Body of pancreas (tissue), 4 donors: ENCODE measurements at regions not wholly inside any gene's neighbourhood (a gene's known extent, or its start where the extent isn't known, plus 50 kb on each side); places are given as distances from the start of the nearest gene placed in this dataset.

Experiments used
- ATAC-seq: fragments of 150-250 bp; one replicate; pipeline ENCODE4 v1.9.1; 2016
- DNase-seq, 4 donors: peaks; one replicate each; pipeline ENCODE4 v3.0.0-alpha.2; 2019
- H3K27ac ChIP-seq, 4 donors: fragments of 200-600 bp; sonication (generic); 1 replicate in 3 of 4; 2 replicates in 1 of 4; pipeline versions ENCODE4 v1.5.1 to v1.6.1; 2016 to 2019; ENCODE audit warnings: mild to moderate bottlenecking in 1 of 4, mixed read lengths in 1 of 4, moderate library complexity in 1 of 4
- H3K27me3 ChIP-seq, 2 donors: fragments of 200-600 bp; sonication (generic); one replicate each; pipeline ENCODE4 v1.6.0; 2016; ENCODE audit warnings: mild to moderate bottlenecking in 1 of 2
- H3K36me3 ChIP-seq, 2 donors: fragments of 200-600 bp; sonication (generic); replicated peaks in 1 of 2; 2 replicates each; pipeline ENCODE4 v1.5.1; 2016; ENCODE audit warnings: low read depth in 2 of 2; ENCODE audit not compliant: insufficient read depth in 1 of 2
- H3K4me1 ChIP-seq: fragments of 200-600 bp; sonication (generic); one replicate; pipeline ENCODE4 v1.6.0; 2016
- H3K4me3 ChIP-seq, 2 donors: fragments of 200-600 bp; sonication (generic); 1 replicate in 1 of 2; 2 replicates in 1 of 2; pipeline ENCODE4 v1.5.1; 2016 to 2019
- H3K9me3 ChIP-seq, 3 donors: fragments of 200-600 bp; sonication (generic); 1 replicate in 2 of 3; 2 replicates in 1 of 3; pipeline ENCODE4 v1.5.1; 2016
- POLR2A ChIP-seq, 3 donors: fragments of 450-650 bp; IDR thresholded peaks; one replicate each; pipeline ENCODE4 v1.6.1; 2016; ENCODE audit warnings: antibody characterized with exemption in 3 of 3, mild to moderate bottlenecking in 2 of 3
- WGBS, 2 donors: methylation state at CpG; one replicate each; pipeline ENCODE4 v1.1.5; 2017; 5-methylcytosine and 5-hydroxymethylcytosine counted together
- intact Hi-C: fragments of 100-400 bp; cut with DNase I; formaldehyde crosslinking; loops from one replicate; pipeline ENCODE4 v1.15.1; 2023
- TF ChIP-seq, protein P1 (sequence below), 7 experiments: fragments of 450-650 bp in 4 of 7; fragments of 200-600 bp in 3 of 7; sonication (generic) in 3 of 7; IDR thresholded peaks; one replicate each; pipeline ENCODE4 v1.5.1; 2016 to 2019; ENCODE audit warnings: antibody characterized with exemption in 7 of 7

DNA sequence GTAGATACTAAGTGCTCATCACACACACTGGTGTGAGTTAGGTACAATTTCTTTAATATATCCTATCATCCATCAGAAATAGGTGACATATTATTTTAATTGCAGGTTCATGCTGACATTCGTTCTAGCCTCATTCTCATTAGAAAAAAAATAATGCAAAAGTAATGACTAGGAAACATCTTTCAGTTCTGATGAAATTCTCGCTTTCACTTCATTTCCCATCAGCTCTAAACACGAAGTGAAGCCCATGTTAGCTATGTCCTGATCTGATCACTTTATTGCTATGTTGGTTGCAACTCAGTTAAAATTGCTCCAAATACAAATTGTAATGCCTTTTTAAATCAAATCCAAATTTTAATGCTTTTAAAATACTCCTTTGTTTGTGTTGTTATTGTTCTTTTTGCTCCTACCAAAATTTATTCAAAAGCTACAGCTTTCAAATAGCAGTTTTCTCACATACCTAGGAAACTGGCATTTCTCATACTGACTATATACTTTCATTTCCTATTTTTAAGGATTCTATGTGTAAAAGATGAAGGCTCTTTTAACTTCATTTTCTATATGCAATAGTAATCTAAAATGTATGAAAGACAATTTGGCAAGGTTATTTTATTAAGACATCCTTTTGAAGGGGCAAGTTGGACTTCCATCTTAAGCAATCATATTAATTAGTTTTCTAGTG is 1237.8 kb upstream of the ACO1 start:
- no peaks in the 10 kb centered on the region for H3K9me3 ChIP-seq
- ATAC-seq (no peak), DNase-seq (no peak)
- H3K36me3 ChIP-seq: no peaks in the 10 kb centered on the region
- H3K27me3 ChIP-seq: no peaks in the 10 kb centered on the region
- WGBS, 2 donors: 48 to 64% methylated on average over 3 of the region's 3 CpGs
- intact Hi-C loops: no loop called here
- H3K4me3 ChIP-seq: no peak overlapping the region
- H3K4me1 ChIP-seq: no peaks in the 10 kb centered on the region
- H3K27ac ChIP-seq: no peak overlapping the region
- TF ChIP-seq, protein P1, sequence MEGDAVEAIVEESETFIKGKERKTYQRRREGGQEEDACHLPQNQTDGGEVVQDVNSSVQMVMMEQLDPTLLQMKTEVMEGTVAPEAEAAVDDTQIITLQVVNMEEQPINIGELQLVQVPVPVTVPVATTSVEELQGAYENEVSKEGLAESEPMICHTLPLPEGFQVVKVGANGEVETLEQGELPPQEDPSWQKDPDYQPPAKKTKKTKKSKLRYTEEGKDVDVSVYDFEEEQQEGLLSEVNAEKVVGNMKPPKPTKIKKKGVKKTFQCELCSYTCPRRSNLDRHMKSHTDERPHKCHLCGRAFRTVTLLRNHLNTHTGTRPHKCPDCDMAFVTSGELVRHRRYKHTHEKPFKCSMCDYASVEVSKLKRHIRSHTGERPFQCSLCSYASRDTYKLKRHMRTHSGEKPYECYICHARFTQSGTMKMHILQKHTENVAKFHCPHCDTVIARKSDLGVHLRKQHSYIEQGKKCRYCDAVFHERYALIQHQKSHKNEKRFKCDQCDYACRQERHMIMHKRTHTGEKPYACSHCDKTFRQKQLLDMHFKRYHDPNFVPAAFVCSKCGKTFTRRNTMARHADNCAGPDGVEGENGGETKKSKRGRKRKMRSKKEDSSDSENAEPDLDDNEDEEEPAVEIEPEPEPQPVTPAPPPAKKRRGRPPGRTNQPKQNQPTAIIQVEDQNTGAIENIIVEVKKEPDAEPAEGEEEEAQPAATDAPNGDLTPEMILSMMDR (IDR thresholded peaks at IDR 0.05): no peak

GRCh38 chr9:31153250-31153840 is 1231.1 kb upstream of the ACO1 start:
- no peak overlapping the region for H3K27ac ChIP-seq
- intact Hi-C loops: no loop called here
- no peaks in the 10 kb centered on the region for H3K27me3 ChIP-seq
- no peak for ATAC-seq
- H3K36me3 ChIP-seq: no peaks in the 10 kb centered on the region
- DNase-seq: no peak
- no peaks in the 10 kb centered on the region for H3K9me3 ChIP-seq
- no peaks in the 10 kb centered on the region for H3K4me1 ChIP-seq
- 43 to 49% methylated on average over 2 of the region's 2 CpGs for WGBS, 2 donors
- H3K4me3 ChIP-seq: no peak overlapping the region
- TF ChIP-seq POLR2A (IDR thresholded peaks at IDR 0.05): no peak
- TF ChIP-seq, protein P1 (IDR thresholded peaks at IDR 0.05): no peak

DNA sequence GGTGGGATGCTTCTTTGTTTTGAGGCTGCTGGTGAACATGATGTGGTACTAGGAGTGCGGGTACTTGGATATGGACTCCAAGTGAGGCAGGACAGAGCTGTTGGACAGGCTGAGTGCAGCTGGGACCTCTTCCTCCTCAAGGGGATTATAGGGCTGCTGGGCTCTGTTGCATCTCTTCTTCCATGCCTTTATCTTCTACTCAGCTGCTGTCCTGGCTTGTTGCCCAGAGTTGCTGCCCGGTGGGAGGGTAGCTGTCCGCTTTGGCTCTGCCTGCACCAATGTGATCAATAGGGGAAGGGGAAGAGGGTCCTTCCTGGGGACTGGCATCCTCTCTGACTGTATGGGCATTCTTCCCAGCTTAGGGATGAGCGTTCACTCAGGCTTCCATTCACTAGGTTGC is 1217.9 kb upstream of the ACO1 start:
- no peaks in the 10 kb centered on the region for H3K4me1 ChIP-seq
- H3K4me3 ChIP-seq: no peak overlapping the region
- DNase-seq (peak in 2 of 4 donors; percentile 4 to 11), ATAC-seq (no peak)
- TF ChIP-seq, protein P1 (IDR thresholded peaks at IDR 0.05): no peak
- TF ChIP-seq POLR2A (IDR thresholded peaks at IDR 0.05): no peak
- H3K36me3 ChIP-seq: no peaks in the 10 kb centered on the region
- H3K27ac ChIP-seq: no peak overlapping the region
- intact Hi-C loops: no loop called here
- no peaks in the 10 kb centered on the region for H3K9me3 ChIP-seq
- WGBS, 2 donors: 63 to 69% methylated on average over 4 of the region's 4 CpGs
- H3K27me3 ChIP-seq: no peaks in the 10 kb centered on the region

DNA sequence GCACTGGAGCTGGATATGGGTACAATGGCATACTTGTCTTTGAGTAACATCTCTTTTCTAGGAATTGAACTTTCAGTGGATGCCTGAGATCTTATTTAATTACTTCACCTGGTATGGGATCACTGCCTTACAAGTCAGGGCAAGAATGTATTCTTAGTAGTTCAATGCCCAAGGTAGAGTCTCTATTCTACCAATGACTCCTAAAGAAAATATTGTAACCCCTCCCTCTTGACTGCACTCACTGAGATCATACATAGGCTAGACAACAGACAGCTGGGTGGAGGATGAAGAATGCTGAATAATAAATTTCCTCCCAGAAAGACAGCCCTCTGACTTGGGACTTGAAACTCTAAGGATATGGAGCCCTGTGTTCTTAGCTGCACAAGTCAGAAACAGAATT is 1216.3 kb upstream of the ACO1 start:
- H3K27me3 ChIP-seq: no peaks in the 10 kb centered on the region
- H3K4me1 ChIP-seq: no peaks in the 10 kb centered on the region
- H3K4me3 ChIP-seq: no peak overlapping the region
- DNase-seq (no peak), ATAC-seq (no peak)
- TF ChIP-seq POLR2A (IDR thresholded peaks at IDR 0.05): no peak
- TF ChIP-seq, protein P1 (IDR thresholded peaks at IDR 0.05): no peak
- intact Hi-C loops: no loop called here
- H3K36me3 ChIP-seq: no peaks in the 10 kb centered on the region
- no peaks in the 10 kb centered on the region for H3K9me3 ChIP-seq
- H3K27ac ChIP-seq: no peak overlapping the region

DNA sequence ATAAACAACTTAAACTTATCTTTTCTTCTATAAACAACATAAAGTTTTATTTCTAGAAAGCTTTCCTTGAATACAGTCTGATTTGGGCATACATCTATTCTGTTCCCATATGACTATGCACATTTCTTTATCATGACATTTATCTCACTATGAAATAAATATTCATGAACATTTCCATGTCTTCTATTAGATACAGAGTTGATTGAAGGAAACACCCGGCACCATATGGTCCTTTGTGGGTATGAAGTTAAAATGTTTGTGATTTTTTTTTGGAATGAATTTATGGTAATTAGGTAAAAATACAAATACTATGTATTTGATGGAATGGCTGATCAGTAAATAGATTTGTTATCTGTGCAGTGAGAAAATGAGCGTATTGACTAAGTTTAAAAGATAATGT is 1209.8 kb upstream of the ACO1 start:
- H3K27me3 ChIP-seq: no peaks in the 10 kb centered on the region
- ATAC-seq (no peak), DNase-seq (no peak)
- TF ChIP-seq, protein P1 (IDR thresholded peaks at IDR 0.05): no peak
- TF ChIP-seq POLR2A (IDR thresholded peaks at IDR 0.05): no peak
- H3K4me1 ChIP-seq: no peaks in the 10 kb centered on the region
- H3K9me3 ChIP-seq: no peaks in the 10 kb centered on the region
- no peaks in the 10 kb centered on the region for H3K36me3 ChIP-seq
- intact Hi-C loops: no loop called here
- H3K4me3 ChIP-seq: no peak overlapping the region
- whole genome bisulfite sequencing, 2 donors: 30 to 35% methylated on average over 2 of the region's 2 CpGs
- no peak overlapping the region for H3K27ac ChIP-seq
